Thyroid gland (tissue), 4 donors: ENCODE measurements at regions not wholly inside any gene's neighbourhood (a gene's known extent, or its start where the extent isn't known, plus 50 kb on each side); places are given as distances from the start of the nearest gene placed in this dataset.
"Not testable (repeated sequence)": the region's sequence is repeated elsewhere in the genome, so short reads cannot be mapped to it uniquely, and the experiment has no call there.

Source experiments
- DNase-seq, 2 donors: peaks; one replicate each; pipeline ENCODE4 v3.0.0-alpha.2; 2019
- H3K27ac ChIP-seq, 3 donors: fragments of 200-600 bp; sonication (generic); 1 replicate in 2 of 3; 2 replicates in 1 of 3; pipeline ENCODE4 v1.5.1; 2016 to 2019; ENCODE audit warnings: mild to moderate bottlenecking in 1 of 3, moderate library complexity in 1 of 3
- H3K27me3 ChIP-seq: fragments of 200-600 bp; sonication (generic); one replicate; pipeline ENCODE4 v1.5.1; 2019
- H3K36me3 ChIP-seq, 2 donors: fragments of 200-600 bp; sonication (generic); one replicate each; pipeline ENCODE4 v1.5.1; 2016 to 2019
- H3K4me1 ChIP-seq, 2 donors: fragments of 200-600 bp; sonication (generic); one replicate each; pipeline ENCODE4 v1.5.1; 2017 to 2019
- H3K4me3 ChIP-seq, 3 donors: fragments of 200-600 bp; sonication (generic); replicated peaks in 1 of 3; 1 replicate in 2 of 3; 2 replicates in 1 of 3; pipeline ENCODE4 v1.5.1; 2016; ENCODE audit warnings: mild to moderate bottlenecking in 1 of 3
- H3K9me3 ChIP-seq: fragments of 200-600 bp; sonication (generic); one replicate; pipeline ENCODE4 v1.5.1; 2017
- POLR2A ChIP-seq, 2 donors: fragments of 450-650 bp; IDR thresholded peaks; one replicate each; pipeline ENCODE4 v1.6.1; 2017; ENCODE audit warnings: antibody characterized with exemption in 2 of 2, mild to moderate bottlenecking in 2 of 2, moderate library complexity in 1 of 2
- WGBS, 2 donors: methylation state at CpG; one replicate each; pipeline ENCODE4 v1.1.5; 2017; 5-methylcytosine and 5-hydroxymethylcytosine counted together
- intact Hi-C: fragments of 100-400 bp; cut with DNase I; formaldehyde crosslinking; loops from one replicate; pipeline ENCODE4 v1.15.1; 2023
- TF ChIP-seq, protein P1 (sequence below), 6 experiments: fragments of 200-600 bp in 3 of 6; fragments of 450-650 bp in 3 of 6; sonication (generic) in 3 of 6; IDR thresholded peaks; one replicate each; pipeline ENCODE4 v1.5.1; 2016 to 2019; ENCODE audit warnings: antibody characterized with exemption in 6 of 6, mild to moderate bottlenecking in 2 of 6, inconsistent platforms in 1 of 6, moderate library complexity in 1 of 6

DNA sequence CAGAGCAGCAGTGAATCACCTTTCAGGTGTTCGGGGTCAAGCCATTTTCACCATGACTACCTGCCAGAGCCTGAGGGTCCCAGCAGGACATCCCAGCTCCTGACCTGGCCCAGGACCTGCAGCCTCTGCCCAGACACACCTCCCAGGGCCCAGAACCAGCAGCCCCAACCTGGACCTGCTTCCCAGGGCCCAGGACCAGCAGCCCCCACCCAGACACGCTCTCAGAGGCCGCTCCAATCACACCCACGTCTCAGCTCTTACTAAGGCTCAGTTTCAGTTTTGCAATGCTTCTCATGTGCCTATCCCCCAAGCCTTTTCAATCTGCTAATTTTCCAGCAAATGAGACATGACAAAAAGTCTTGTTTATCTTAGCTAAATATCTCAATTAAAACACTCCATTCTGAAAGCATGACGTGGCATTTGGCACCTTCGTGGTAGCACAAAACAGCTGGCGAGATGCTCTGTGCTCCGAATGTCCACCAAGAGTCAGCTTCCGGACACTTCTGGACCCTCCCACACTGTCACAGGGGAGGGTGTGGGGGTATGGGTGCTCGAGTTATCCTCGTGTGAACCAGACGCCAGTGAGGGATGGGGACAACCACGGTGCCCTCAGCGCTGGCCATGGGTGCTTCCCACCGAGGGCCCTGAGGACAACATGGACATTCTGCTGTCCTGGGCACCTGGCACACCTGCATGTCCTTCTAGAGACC is 253.2 kb downstream of the DLL1 start:
- no peak for TF ChIP-seq POLR2A (IDR thresholded peaks at IDR 0.05)
- TF ChIP-seq, protein P1, sequence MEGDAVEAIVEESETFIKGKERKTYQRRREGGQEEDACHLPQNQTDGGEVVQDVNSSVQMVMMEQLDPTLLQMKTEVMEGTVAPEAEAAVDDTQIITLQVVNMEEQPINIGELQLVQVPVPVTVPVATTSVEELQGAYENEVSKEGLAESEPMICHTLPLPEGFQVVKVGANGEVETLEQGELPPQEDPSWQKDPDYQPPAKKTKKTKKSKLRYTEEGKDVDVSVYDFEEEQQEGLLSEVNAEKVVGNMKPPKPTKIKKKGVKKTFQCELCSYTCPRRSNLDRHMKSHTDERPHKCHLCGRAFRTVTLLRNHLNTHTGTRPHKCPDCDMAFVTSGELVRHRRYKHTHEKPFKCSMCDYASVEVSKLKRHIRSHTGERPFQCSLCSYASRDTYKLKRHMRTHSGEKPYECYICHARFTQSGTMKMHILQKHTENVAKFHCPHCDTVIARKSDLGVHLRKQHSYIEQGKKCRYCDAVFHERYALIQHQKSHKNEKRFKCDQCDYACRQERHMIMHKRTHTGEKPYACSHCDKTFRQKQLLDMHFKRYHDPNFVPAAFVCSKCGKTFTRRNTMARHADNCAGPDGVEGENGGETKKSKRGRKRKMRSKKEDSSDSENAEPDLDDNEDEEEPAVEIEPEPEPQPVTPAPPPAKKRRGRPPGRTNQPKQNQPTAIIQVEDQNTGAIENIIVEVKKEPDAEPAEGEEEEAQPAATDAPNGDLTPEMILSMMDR (IDR thresholded peaks at IDR 0.05) = no peak
- Histone ChIP-seq H3K4me3 (no peak overlapping the region), H3K36me3 (no peaks in the 10 kb centered on the region), H3K4me1 (no peaks in the 10 kb centered on the region), H3K27me3 (no peaks in the 10 kb centered on the region), H3K27ac (no peak overlapping the region), H3K9me3 (no peaks in the 10 kb centered on the region)
- no peak for DNase-seq
- intact Hi-C loops = no loop called here
- 76 to 77% methylated on average over 9 to 15 of the region's 15 CpGs for WGBS, 2 donors

DNA sequence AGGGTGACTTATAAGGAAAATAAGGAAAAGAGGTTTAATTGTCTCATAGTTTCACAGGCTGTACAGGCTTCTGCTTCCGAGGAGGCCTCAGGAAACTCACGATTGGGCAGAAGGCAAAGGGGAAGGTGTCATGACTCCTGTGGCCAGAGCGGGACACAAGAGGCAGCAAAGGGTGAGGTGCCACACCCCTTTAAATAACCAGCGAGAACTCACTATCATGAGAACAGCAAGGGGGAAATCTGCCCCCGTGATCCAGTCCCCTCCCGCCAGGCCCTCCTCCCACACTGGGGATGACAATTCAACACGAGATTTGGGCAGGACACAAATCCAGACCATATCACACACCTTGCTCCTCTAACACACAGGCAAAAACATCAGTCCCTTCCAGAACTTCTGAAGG is 254.0 kb downstream of the DLL1 start:
- DNase-seq = no peak
- 71 to 87% methylated on average over 7 of the region's 7 CpGs for WGBS, 2 donors
- H3K36me3 ChIP-seq = no peaks in the 10 kb centered on the region
- no peaks in the 10 kb centered on the region for H3K4me1 ChIP-seq
- intact Hi-C loops = no loop called here
- no peaks in the 10 kb centered on the region for H3K27me3 ChIP-seq
- H3K9me3 ChIP-seq = no peaks in the 10 kb centered on the region
- no peak overlapping the region for H3K27ac ChIP-seq
- TF ChIP-seq, protein P1 (IDR thresholded peaks at IDR 0.05) = no peak
- TF ChIP-seq POLR2A (IDR thresholded peaks at IDR 0.05) = no peak
- H3K4me3 ChIP-seq = no peak overlapping the region

DNA sequence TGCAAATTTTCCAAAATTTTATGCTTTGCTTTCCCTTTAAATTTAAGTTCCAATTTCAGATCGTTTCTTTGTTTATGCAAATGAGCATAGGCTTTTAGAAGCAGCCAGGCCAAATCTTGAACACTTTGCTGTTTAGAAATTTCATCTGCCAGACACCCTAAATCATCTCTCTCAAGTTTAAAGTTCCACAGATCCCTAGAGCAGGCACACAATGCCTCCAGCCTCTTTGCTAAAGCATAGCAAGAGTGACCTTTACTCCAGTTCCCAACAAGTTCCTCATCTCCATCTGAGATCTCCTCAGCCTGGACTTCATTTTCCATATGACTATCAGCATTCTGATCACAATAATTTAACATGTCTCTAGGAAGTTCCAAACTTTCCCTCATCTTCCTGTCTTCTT is 254.5 kb downstream of the DLL1 start:
- H3K4me1 ChIP-seq, H3K9me3 ChIP-seq, H3K36me3 ChIP-seq, DNase-seq, H3K4me3 ChIP-seq, intact Hi-C loops, H3K27ac ChIP-seq, H3K27me3 ChIP-seq: not testable (repeated sequence)
- 55 to 68% methylated on average over 1 of the region's 1 CpG for WGBS, 2 donors

DNA sequence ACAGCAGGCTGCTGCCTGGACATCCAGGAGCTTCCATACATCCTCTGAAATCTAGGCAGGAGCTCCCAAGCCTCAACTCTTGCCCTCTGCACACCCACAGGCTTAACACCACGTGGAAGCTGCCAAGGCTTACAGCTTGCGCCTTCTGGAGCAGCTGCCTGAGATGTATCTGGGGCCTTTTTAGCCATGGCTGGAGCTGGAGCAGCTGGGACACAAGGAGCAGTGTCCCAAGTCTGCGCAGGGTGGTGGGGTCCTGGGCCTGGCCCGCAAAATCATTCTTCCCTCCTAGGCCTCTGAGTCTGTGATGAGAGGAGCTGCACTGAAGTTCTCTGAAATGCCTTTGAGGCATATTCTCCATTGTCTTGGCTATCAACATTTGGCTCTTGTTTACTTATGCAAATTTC is 255.0 kb downstream of the DLL1 start:
- intact Hi-C loops = no loop called here
- DNase-seq = no peak
- no peaks in the 10 kb centered on the region for H3K4me1 ChIP-seq
- no peaks in the 10 kb centered on the region for H3K36me3 ChIP-seq
- no peak overlapping the region for H3K4me3 ChIP-seq
- H3K9me3 ChIP-seq = no peaks in the 10 kb centered on the region
- 85 to 90% methylated on average over 4 of the region's 4 CpGs for WGBS, 2 donors
- TF ChIP-seq POLR2A (IDR thresholded peaks at IDR 0.05) = no peak
- TF ChIP-seq, protein P1 (IDR thresholded peaks at IDR 0.05) = no peak
- no peaks in the 10 kb centered on the region for H3K27me3 ChIP-seq
- no peak overlapping the region for H3K27ac ChIP-seq

DNA sequence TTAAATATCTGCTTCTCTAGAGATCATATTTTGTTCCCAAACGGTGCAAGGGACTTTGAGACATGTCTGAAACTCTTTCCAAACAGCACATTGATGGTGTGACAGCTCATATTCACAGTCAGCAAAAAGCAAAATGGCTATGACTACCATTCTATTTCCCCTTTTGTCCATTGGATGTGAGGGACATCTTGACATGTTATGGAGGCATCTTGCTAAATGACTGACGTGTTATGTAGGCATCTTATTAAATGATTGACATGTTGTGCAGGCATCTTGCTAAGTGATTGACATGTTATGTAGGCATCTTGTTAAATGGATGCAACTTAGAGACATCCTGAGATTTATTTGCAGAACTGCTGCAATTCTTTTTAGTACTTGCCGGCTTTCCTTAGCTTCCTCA is 255.8 kb downstream of the DLL1 start:
- Histone ChIP-seq H3K36me3 (no peaks in the 10 kb centered on the region), H3K27me3 (no peaks in the 10 kb centered on the region), H3K4me3 (no peak overlapping the region), H3K9me3 (no peaks in the 10 kb centered on the region), H3K27ac (no peak overlapping the region), H3K4me1 (no peaks in the 10 kb centered on the region)
- DNase-seq = no peak
- TF ChIP-seq, protein P1 (IDR thresholded peaks at IDR 0.05) = no peak
- no peak for TF ChIP-seq POLR2A (IDR thresholded peaks at IDR 0.05)
- intact Hi-C loops = no loop called here
- WGBS, 2 donors = 91 to 94% methylated on average over 3 of the region's 3 CpGs
